ENCODE measurements at regions not wholly inside any gene's neighbourhood (a gene's known extent, or its start where the extent isn't known, plus 50 kb on each side); places are given as distances from the start of the nearest gene placed in this dataset.

DNA sequence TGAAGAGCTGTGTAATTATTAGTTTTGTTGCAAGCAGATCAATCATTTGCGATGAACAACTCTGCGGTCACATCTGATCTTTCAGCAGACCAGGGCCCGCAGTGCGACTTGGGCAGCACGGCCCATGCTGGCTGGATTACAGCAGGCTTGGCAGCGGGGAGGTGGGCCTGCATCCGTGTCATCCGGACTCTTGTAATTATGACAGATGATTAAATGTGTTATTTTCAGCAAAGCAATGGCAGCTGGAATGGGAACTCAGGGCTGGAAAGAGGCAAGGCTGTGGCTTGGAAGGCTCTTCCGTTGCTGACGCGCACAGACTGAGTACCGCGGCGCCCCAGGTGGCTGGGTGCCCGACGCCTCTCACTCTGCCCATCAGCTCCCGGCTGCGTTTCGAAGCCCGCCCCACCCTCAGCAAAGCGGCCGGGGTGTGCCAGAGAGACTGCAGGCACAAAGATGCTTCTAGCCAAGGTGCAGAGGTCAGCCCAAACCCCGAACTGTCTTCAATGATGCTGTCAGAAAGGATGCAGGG lies 397.4 kb upstream of the SALL3 start:
- H3K27me3 ChIP-seq (ENCODE audit: control insufficient read depth in 3 of 3, insufficient read depth in 3 of 3, low read length in 3 of 3) = peaks cover 0 to 7% (median 0%) of the 10 kb centered on the region in 3 donors
- H3K27ac ChIP-seq (ENCODE audit: low read depth, low read length) = no peak overlapping the region
- no peaks in the 10 kb centered on the region for H3K36me3 ChIP-seq (ENCODE audit: control insufficient read depth in 3 of 3, insufficient read depth in 3 of 3, low read length in 3 of 3)
- H3K9me3 ChIP-seq (ENCODE audit: control insufficient read depth in 3 of 3, low read length in 3 of 3) = no peaks in the 10 kb centered on the region
- H3K9ac ChIP-seq (ENCODE audit: low read depth in 1 of 3, low read length in 3 of 3) = no peak overlapping the region
- H3K4me1 ChIP-seq (ENCODE audit: control insufficient read depth in 3 of 3, insufficient read depth in 3 of 3, low read length in 3 of 3) = no peaks in the 10 kb centered on the region
- H3K4me3 ChIP-seq (ENCODE audit: low read length in 3 of 3) = no peak overlapping the region

DNA sequence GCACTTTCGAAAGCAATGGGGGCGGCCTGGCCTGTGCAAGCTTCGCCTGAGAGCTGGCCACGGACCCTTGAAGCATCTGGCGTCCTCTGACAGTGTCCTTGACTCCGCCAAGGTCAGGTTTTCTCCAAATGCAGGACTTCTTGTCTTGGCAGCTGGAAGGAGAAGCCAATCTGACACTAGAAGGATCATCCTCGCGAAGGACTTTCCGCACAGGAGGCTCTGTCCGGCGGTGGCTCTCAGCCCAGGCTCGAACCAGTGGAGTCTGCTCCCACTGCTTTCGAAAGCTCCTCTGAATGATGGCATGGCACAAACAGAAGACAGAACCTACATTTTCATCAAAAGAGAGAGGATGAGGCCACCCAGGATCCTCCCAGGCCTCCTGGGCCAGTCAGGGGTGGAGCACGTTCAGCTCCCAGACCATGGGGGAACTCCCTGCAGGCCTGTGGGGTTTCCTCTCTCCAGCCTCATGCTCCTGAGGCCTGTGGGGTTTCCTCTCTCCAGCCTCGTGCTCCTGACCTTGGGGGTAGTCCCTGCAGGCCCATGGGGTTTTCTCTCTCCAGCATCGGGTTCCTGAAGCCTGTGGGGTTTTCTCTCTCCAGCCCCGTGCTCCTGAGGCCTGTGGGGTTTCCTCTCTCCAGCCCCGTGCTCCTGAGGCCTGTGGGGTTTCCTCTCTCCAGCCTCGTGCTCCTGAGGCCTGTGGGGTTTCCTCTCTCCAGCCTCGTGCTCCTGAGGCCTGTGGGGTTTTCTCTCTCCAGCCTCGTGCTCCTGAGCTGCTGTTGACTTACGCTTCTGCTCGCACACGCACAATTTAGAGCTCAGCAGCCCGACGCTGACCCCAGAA lies 396.5 kb upstream of the SALL3 start:
- Histone ChIP-seq H3K36me3 (ENCODE audit: control insufficient read depth in 3 of 3, insufficient read depth in 3 of 3, low read length in 3 of 3) (no peaks in the 10 kb centered on the region), H3K4me1 (ENCODE audit: control insufficient read depth in 3 of 3, insufficient read depth in 3 of 3, low read length in 3 of 3) (no peaks in the 10 kb centered on the region), H3K4me3 (ENCODE audit: low read length in 3 of 3) (no peak overlapping the region), H3K27ac (ENCODE audit: low read depth, low read length) (no peak overlapping the region), H3K9me3 (ENCODE audit: control insufficient read depth in 3 of 3, low read length in 3 of 3) (no peaks in the 10 kb centered on the region), H3K27me3 (ENCODE audit: control insufficient read depth in 3 of 3, insufficient read depth in 3 of 3, low read length in 3 of 3) (peaks cover 0 to 7% (median 0%) of the 10 kb centered on the region in 3 donors), H3K9ac (ENCODE audit: low read depth in 1 of 3, low read length in 3 of 3) (no peak overlapping the region)

DNA sequence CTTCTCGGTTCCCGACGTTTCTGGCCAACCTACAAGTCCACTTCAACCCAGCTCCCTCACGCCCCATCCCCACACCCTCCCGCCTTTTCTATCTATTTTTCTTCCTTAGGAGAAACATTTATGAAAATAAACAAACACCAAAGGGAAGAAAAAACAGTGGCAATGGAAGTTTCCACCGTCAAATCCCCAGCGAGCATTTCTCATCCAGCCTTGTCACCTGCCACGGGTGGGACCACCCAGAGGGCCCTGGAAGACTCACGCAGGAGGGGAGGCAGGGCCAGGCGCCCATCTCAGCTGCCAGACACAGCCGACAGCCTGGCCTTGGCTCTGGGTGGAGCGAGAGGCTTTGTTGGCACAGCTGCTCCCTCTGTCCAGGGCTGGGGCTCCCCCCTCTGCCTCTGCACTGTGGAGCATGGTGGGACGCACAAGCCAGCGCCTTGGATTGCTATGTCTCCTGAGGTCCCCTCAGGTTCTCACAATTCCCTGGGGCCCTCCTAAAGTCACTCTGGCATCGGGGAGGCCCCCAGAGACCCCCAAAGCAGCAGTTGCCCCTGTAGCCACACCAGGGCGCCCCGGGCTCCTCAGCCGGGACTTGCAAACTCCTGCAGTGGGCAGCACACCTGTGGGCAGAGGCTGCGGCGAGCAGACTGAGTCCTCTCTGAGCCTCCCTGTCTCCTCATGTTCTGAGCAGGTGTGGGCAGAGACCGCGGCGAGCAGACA lies 395.7 kb upstream of the SALL3 start:
- Histone ChIP-seq H3K27ac (ENCODE audit: low read depth, low read length) (no peak overlapping the region), H3K9ac (ENCODE audit: low read depth in 1 of 3, low read length in 3 of 3) (no peak overlapping the region), H3K9me3 (ENCODE audit: control insufficient read depth in 3 of 3, low read length in 3 of 3) (no peaks in the 10 kb centered on the region), H3K27me3 (ENCODE audit: control insufficient read depth in 3 of 3, insufficient read depth in 3 of 3, low read length in 3 of 3) (peaks cover 0 to 7% (median 0%) of the 10 kb centered on the region in 3 donors), H3K36me3 (ENCODE audit: control insufficient read depth in 3 of 3, insufficient read depth in 3 of 3, low read length in 3 of 3) (no peaks in the 10 kb centered on the region), H3K4me3 (ENCODE audit: low read length in 3 of 3) (no peak overlapping the region), H3K4me1 (ENCODE audit: control insufficient read depth in 3 of 3, insufficient read depth in 3 of 3, low read length in 3 of 3) (no peaks in the 10 kb centered on the region)

DNA sequence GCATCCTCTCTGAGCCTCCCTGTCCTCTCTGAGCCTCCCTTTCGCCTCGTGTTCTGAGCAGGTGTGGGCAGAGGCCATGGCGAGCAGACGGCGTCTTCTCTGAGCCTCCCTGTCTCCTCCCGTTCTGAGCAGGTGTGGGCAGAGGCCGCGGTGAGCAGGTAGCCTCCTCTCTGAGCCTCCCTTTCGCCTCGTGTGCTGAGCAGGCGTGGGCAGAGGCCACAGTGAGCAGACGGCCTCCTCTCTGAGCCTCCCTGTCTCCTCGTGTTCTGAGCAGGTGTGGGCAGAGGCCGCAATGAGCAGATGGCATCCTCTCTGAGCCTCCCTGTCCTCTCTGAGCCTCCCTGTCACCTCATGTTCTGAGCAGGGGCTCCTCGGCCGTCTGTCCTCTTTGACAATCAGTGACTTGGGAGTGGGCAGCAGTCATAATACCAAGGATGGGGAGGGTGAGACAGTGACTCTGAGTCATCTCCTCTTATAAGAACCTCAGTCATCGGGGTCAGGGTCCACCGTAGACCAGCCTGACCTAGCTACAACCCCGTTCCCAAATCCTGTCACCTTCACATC lies 395.1 kb upstream of the SALL3 start:
- no peak overlapping the region for H3K9ac ChIP-seq (ENCODE audit: low read depth in 1 of 3, low read length in 3 of 3)

DNA sequence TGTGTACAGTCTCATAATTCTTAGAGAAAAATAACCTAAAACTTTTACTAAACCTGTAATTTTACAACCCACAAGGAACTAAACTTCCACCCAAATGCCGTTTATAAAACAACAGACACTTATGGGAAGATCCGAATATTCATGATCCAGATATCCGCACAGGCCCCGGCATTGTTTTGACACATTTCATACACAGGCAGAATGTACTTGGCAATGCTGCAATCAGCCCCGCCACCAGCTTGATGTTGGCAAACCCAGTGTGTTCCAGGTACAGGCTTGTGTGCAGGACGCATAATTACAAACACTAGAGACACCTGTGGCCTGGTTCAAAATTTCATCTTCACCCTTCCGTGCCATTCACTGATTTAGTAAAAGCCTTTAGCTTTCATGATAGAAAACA lies 393.0 kb upstream of the SALL3 start:
- H3K4me3 ChIP-seq (ENCODE audit: low read length in 3 of 3) = no peak overlapping the region
- H3K9me3 ChIP-seq (ENCODE audit: control insufficient read depth in 3 of 3, low read length in 3 of 3) = peaks cover 0 to 3% (median 2%) of the 10 kb centered on the region in 3 donors
- H3K27ac ChIP-seq (ENCODE audit: low read depth, low read length) = no peak overlapping the region
- H3K36me3 ChIP-seq (ENCODE audit: control insufficient read depth in 3 of 3, insufficient read depth in 3 of 3, low read length in 3 of 3) = no peaks in the 10 kb centered on the region
- no peaks in the 10 kb centered on the region for H3K4me1 ChIP-seq (ENCODE audit: control insufficient read depth in 3 of 3, insufficient read depth in 3 of 3, low read length in 3 of 3)
- no peak overlapping the region for H3K9ac ChIP-seq (ENCODE audit: low read depth in 1 of 3, low read length in 3 of 3)
- peaks cover 0 to 7% (median 0%) of the 10 kb centered on the region in 3 donors for H3K27me3 ChIP-seq (ENCODE audit: control insufficient read depth in 3 of 3, insufficient read depth in 3 of 3, low read length in 3 of 3)

More for the DNA sequence above, 395.1 kb upstream of the SALL3 start:
- Histone ChIP-seq H3K27me3 (ENCODE audit: control insufficient read depth in 3 of 3, insufficient read depth in 3 of 3, low read length in 3 of 3) (peaks cover 0 to 7% (median 0%) of the 10 kb centered on the region in 3 donors), H3K36me3 (ENCODE audit: control insufficient read depth in 3 of 3, insufficient read depth in 3 of 3, low read length in 3 of 3) (no peaks in the 10 kb centered on the region), H3K9me3 (ENCODE audit: control insufficient read depth in 3 of 3, low read length in 3 of 3) (no peaks in the 10 kb centered on the region), H3K27ac (ENCODE audit: low read depth, low read length) (no peak overlapping the region), H3K4me1 (ENCODE audit: control insufficient read depth in 3 of 3, insufficient read depth in 3 of 3, low read length in 3 of 3) (no peaks in the 10 kb centered on the region), H3K4me3 (ENCODE audit: low read length in 3 of 3) (no peak overlapping the region)

DNA sequence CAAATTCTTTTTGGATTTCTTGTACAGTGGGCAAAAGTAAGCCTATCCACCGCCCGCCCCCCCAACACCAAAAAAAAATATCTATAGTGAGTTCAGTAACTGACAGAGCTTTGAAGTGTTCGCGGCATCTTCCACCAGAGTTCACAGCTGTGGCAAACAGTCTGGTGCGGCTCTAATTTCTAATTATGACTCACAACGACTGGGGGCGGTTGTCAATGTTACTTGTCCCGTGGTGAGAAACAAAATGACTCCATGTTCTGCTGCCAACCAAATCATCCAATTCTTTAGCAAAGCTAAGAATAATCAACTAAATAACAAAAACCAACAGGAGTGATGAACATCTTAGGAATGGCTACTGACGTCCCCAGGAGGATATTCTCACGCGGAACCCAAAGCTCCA lies 392.5 kb upstream of the SALL3 start:
- H3K9me3 ChIP-seq (ENCODE audit: control insufficient read depth in 3 of 3, low read length in 3 of 3) = peaks cover 0 to 3% (median 2%) of the 10 kb centered on the region in 3 donors
- H3K4me1 ChIP-seq (ENCODE audit: control insufficient read depth in 3 of 3, insufficient read depth in 3 of 3, low read length in 3 of 3) = no peaks in the 10 kb centered on the region
- peaks cover 0 to 7% (median 0%) of the 10 kb centered on the region in 3 donors for H3K27me3 ChIP-seq (ENCODE audit: control insufficient read depth in 3 of 3, insufficient read depth in 3 of 3, low read length in 3 of 3)
- no peak overlapping the region for H3K27ac ChIP-seq (ENCODE audit: low read depth, low read length)
- no peak overlapping the region for H3K9ac ChIP-seq (ENCODE audit: low read depth in 1 of 3, low read length in 3 of 3)
- H3K4me3 ChIP-seq (ENCODE audit: low read length in 3 of 3) = no peak overlapping the region
- H3K36me3 ChIP-seq (ENCODE audit: control insufficient read depth in 3 of 3, insufficient read depth in 3 of 3, low read length in 3 of 3) = no peaks in the 10 kb centered on the region

DNA sequence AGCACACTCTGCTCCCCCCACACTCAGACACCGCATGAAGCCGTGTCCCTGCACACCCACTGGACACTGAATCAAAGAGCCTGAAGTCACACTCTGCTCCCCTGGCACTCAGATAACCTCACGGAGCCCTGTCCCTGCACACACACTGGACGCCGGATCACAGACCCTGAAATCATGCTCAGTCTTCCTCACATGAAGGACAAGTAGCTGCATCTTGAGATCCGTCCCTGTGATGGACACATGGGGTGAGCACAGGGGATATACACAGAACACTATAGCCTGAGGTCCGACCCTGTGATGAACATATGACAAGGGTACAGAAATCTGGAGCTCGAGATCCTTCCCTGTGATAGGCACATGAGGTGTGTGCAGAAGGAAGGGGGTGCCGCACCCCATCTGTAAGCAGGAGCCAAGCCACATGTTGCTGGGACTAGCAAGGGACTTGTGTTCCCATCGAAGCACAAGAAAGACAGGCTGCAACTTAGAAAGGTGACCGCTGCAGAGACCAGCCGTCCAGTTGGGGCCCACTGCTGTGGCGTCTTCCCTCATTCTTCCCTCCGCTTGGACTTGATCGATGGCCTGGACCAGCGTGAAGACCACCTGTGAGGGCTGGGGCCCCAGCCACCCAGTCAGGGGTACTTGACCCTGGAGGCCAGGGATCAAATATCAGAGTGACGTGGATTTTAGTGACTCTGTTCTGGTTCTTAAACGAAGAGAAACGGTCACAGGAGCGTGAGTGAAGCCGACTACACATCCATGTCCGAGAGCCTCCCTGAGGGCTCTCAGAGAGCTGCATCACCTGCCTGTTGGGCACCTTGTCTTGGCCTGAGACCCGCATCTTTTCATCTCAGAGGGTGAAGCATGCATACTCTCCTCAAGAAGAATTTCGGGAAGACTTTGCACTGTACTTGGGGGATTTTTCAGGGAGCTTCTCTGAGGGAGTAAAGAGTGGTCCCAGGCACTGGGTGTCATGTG lies 391.7 kb upstream of the SALL3 start:
- Histone ChIP-seq H3K36me3 (ENCODE audit: control insufficient read depth in 3 of 3, insufficient read depth in 3 of 3, low read length in 3 of 3) (no peaks in the 10 kb centered on the region), H3K4me3 (ENCODE audit: low read length in 3 of 3) (no peak overlapping the region), H3K4me1 (ENCODE audit: control insufficient read depth in 3 of 3, insufficient read depth in 3 of 3, low read length in 3 of 3) (no peaks in the 10 kb centered on the region), H3K9ac (ENCODE audit: low read depth in 1 of 3, low read length in 3 of 3) (no peak overlapping the region), H3K9me3 (ENCODE audit: control insufficient read depth in 3 of 3, low read length in 3 of 3) (peaks cover 0 to 3% (median 2%) of the 10 kb centered on the region in 3 donors), H3K27ac (ENCODE audit: low read depth, low read length) (no peak overlapping the region), H3K27me3 (ENCODE audit: control insufficient read depth in 3 of 3, insufficient read depth in 3 of 3, low read length in 3 of 3) (peaks cover 0 to 7% (median 0%) of the 10 kb centered on the region in 3 donors)

DNA sequence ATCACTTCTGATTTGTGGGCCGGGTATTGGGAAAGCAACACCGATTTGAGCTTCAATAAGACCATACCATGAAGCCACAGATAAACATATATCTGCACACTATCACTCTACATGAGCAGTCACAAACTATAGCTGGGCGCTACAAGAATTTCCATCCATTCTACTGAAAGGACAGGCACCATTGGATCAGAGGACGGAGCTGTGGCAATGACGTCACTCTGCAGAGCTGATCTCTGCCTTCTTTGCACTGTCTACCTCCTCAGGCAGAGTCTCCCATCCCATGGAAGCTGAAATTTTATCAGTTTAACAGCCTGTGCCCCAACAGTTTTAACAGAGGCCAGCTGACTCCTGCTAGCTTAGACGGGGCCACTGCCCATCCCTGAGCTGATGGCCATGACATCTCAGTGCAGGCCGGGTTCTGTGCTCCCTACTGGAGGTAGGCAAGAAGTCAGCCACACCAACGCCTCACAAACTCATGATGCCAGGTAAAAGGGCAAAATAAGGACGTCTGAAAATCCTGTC lies 389.6 kb upstream of the SALL3 start:
- H3K27ac ChIP-seq (ENCODE audit: low read depth, low read length) = no peak overlapping the region
- no peak overlapping the region for H3K4me3 ChIP-seq (ENCODE audit: low read length in 3 of 3)
- H3K9me3 ChIP-seq (ENCODE audit: control insufficient read depth in 3 of 3, low read length in 3 of 3) = peaks cover 0 to 3% (median 2%) of the 10 kb centered on the region in 3 donors
- no peaks in the 10 kb centered on the region for H3K36me3 ChIP-seq (ENCODE audit: control insufficient read depth in 3 of 3, insufficient read depth in 3 of 3, low read length in 3 of 3)
- H3K9ac ChIP-seq (ENCODE audit: low read depth in 1 of 3, low read length in 3 of 3) = no peak overlapping the region
- H3K27me3 ChIP-seq (ENCODE audit: control insufficient read depth in 3 of 3, insufficient read depth in 3 of 3, low read length in 3 of 3) = peaks cover 0 to 2% (median 0%) of the 10 kb centered on the region in 3 donors
- no peaks in the 10 kb centered on the region for H3K4me1 ChIP-seq (ENCODE audit: control insufficient read depth in 3 of 3, insufficient read depth in 3 of 3, low read length in 3 of 3)

DNA sequence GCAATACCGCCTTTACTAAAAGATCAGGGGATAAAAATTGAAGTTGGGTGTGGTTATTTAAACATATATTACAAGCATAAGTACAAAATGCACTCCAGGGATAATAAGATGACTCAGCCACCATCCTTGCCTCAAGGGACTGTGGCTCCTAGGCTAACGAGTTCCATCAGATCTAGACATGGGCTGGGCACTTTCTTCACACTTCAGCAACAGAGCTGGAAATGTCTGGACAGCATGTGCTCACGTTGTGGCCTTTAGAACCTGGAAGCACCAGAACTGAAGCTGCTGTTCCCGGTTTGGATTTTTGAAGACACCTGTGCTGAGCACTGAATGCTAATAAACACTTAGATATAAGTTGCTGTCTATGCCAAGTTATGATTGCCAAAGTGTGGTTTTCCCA lies 384.2 kb upstream of the SALL3 start:
- no peaks in the 10 kb centered on the region for H3K36me3 ChIP-seq (ENCODE audit: control insufficient read depth in 3 of 3, insufficient read depth in 3 of 3, low read length in 3 of 3)
- no peak overlapping the region for H3K27ac ChIP-seq (ENCODE audit: low read depth, low read length)
- H3K4me3 ChIP-seq (ENCODE audit: low read length in 3 of 3) = no peak overlapping the region
- H3K4me1 ChIP-seq (ENCODE audit: control insufficient read depth in 3 of 3, insufficient read depth in 3 of 3, low read length in 3 of 3) = no peaks in the 10 kb centered on the region
- no peak overlapping the region for H3K9ac ChIP-seq (ENCODE audit: low read depth in 1 of 3, low read length in 3 of 3)
- H3K9me3 ChIP-seq (ENCODE audit: control insufficient read depth in 3 of 3, low read length in 3 of 3) = peaks cover 0 to 3% (median 0%) of the 10 kb centered on the region in 3 donors
- no peaks in the 10 kb centered on the region for H3K27me3 ChIP-seq (ENCODE audit: control insufficient read depth in 3 of 3, insufficient read depth in 3 of 3, low read length in 3 of 3)
